ENCODE measurements at regions not wholly inside any gene's neighbourhood (a gene's known extent, or its start where the extent isn't known, plus 50 kb on each side); places are given as distances from the start of the nearest gene placed in this dataset.

DNA sequence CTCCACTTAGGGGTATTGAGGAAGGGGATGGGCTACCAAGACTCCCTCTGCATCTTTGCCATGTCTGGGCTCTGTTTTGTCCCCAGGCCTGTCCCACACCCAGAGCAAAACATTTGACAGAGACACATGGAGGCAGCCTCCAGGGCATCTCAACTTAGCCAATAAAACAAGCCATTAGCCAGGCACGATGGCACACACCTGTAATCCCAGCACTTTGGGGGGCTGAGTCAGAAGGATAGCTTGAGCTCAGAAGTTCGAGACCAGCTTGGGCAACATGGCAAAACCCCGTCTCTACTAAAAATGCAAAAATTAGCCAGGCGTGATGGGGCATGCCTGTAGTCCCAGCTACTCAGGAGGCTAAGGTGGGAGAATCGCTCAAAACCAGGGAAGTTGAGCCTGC is 120.3 kb upstream of the IPO9 start:
- no peak for DNase-seq (ENCODE audit: low read depth)
- TF ChIP-seq POLR2A (IDR thresholded peaks at IDR 0.05; ENCODE audit: extremely low read depth, insufficient read length), result no peak
- no peak for TF ChIP-seq CTCF (IDR thresholded peaks at IDR 0.05; ENCODE audit: low read depth, low read length)
- TF ChIP-seq MYC (IDR thresholded peaks at IDR 0.05; ENCODE audit: low read depth, low read length), result no peak
- no peak for TF ChIP-seq MAX (IDR thresholded peaks at IDR 0.05; ENCODE audit: low read depth, low read length)
- H3K4me3 ChIP-seq (ENCODE audit: low read depth, low read length), result no peak overlapping the region

DNA sequence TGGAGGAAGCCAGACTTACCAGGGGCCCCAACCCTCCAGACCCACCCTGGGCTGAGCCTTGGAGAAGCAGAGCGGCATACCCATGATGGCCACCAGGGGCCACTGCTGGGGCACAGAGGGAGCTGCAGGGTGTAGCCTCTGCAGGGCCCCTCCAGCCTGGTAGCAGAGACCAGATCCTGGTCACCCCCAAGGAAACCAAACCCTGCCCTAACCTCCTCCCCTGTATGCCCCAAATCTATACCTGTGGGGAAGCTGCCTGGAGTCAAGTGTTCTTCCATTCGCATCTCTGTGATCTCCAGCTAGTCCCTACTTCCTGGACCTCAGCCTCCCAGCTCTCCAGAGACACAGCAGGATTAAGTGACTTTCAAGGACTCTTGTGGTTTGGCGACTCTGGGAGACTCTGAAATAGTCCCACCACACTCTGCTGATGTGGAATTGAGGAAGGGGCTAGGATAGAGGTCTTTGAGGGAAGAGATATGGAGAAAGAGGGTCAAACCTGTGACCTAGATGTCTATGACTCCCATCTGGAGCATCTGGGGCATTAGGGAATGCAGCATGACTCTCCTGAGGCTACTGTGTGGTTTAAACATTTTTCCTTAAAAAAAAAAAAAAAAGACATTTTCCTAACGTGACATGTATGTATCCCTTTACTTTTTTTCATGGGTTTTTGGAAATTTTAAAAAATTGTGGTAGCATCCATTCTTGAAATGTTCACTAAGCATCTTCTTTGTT is 119.2 kb upstream of the IPO9 start:
- no peak overlapping the region for H3K4me3 ChIP-seq (ENCODE audit: low read depth, low read length)
- no peak for TF ChIP-seq POLR2A (IDR thresholded peaks at IDR 0.05; ENCODE audit: extremely low read depth, insufficient read length)
- TF ChIP-seq CTCF (IDR thresholded peaks at IDR 0.05; ENCODE audit: low read depth, low read length), result peak; percentile 59
- DNase-seq (ENCODE audit: low read depth), result peak; percentile 64

DNA sequence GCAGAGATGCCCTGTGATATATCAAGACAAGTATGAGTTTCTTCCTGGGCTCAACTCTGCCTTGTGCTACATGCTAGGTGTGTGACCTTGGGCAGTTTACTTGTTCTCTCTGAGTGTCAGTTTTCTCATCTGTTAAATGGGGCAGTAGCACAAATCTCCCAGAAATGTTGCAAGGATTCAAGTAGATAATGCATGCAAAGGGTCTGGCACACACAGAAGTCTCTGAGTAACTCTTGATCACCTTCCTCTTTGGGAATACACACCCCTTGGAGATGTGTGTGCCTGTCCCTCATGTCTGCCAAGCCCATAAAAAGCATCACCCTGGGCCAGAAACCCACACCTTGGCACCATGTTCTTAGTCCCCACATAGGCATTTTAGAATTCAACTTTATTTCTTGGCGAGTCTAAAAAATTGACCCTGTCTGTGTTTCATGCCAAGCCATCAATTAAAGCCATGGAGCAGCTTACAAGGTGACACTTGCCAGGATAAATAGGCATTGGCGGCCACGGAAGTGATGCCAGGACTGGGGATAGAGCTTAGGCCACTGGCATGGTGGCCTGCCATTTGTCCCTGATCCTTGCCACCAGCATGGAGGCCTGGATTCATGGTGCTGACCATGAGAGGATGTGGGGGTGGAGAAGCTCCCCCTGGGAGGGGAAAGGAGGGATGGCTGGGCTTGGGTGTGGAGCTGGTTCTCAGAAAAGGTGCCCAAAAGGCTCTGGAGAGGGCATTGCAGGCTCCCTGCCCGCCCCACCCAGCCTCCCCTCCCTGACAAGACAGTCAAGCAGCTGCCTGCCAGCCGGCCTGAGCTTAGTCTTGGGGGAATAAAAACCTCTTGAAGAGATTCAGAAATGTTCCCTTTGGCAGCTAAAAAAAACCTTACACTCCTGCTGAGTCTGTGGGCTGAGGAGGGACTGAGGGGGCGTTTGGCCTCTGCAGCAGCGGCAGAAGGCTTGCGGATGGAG is 118.0 kb upstream of the IPO9 start:
- H3K4me3 ChIP-seq (ENCODE audit: low read depth, low read length), result no peak overlapping the region
- no peak for TF ChIP-seq CTCF (IDR thresholded peaks at IDR 0.05; ENCODE audit: low read depth, low read length)
- no peak for TF ChIP-seq MYC (IDR thresholded peaks at IDR 0.05; ENCODE audit: low read depth, low read length)
- TF ChIP-seq MAX (IDR thresholded peaks at IDR 0.05; ENCODE audit: low read depth, low read length), result no peak
- no peak for TF ChIP-seq POLR2A (IDR thresholded peaks at IDR 0.05; ENCODE audit: extremely low read depth, insufficient read length)
- DNase-seq (ENCODE audit: low read depth), result no peak

DNA sequence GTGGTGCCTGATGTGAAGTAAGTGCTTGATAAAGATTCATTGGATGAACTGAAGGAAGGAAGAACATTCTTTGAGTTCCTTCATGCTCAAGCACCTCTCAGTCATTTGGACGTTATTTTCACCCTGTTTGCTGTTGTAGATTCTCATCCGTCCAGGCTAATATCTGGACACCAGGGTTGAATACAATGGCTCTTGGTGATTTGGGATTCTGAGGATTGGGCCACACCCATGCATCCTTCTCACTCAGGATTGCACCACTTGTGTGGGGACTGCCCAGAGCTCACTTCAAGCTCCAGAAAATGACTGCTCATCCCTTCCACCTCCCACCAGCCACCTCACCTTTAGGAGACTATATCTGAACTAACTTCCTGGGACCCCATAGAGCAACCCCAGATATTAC is 117.1 kb upstream of the IPO9 start:
- no peak overlapping the region for H3K4me3 ChIP-seq (ENCODE audit: low read depth, low read length)
- no peak for TF ChIP-seq CTCF (IDR thresholded peaks at IDR 0.05; ENCODE audit: low read depth, low read length)
- no peak for TF ChIP-seq MYC (IDR thresholded peaks at IDR 0.05; ENCODE audit: low read depth, low read length)

DNA sequence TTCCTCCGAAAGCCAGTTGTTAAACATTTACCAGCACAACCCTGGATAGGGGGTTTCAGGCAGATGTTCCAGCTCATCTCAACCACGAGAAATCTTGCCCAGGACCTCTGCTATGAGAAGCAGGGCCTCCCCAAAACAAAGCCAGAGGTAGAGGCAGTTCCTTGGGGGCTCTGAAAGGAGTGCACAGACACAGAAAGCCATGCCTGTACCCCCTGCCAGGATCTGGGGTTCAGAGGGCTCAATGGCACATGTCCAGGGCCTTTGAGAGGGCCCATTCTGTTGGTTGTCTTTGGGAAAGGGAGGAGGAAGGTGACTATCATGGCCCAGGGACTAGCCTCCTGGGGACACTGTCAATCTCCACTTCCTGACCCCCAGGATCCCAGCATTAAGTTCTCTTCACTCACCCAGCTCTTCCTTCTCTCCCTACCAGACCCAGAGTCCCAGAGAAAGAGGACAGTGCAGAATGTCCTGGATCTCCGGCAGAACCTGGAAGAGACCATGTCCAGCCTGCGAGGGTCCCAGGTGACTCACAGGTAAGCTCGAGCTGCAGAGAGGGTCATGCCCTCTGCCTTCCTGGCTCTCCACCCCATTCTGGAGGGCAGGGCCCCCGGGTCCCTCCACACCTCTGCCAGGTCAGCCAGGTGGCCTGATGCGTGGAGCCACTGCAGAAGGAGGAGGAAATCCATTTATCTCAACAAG is 116.4 kb upstream of the IPO9 start:
- TF ChIP-seq POLR2A (IDR thresholded peaks at IDR 0.05; ENCODE audit: extremely low read depth, insufficient read length) (no peak), CTCF (IDR thresholded peaks at IDR 0.05; ENCODE audit: low read depth, low read length) (no peak), MAX (IDR thresholded peaks at IDR 0.05; ENCODE audit: low read depth, low read length) (no peak), MYC (IDR thresholded peaks at IDR 0.05; ENCODE audit: low read depth, low read length) (no peak)
- no peak overlapping the region for H3K4me3 ChIP-seq (ENCODE audit: low read depth, low read length)
- DNase-seq (ENCODE audit: low read depth), result no peak

More for the DNA sequence above, 117.1 kb upstream of the IPO9 start:
- no peak for DNase-seq (ENCODE audit: low read depth)

Measured in NB4 (cell line).